Renal pelvis (tissue), 1 donor: ENCODE measurements at regions not wholly inside any gene's neighbourhood (a gene's known extent, or its start where the extent isn't known, plus 50 kb on each side); places are given as distances from the start of the nearest gene placed in this dataset.
A peak's percentile ranks its signal among the peaks of the same experiment; 100 is the strongest.

ENCODE experiments used
- DNase-seq: peaks from one replicate; pipeline ENCODE4 v3.0.0-alpha.2; 2013

- no peak for DNase-seq
Observed at GRCh38 chr15:39451121-39451688, 129.7 kb upstream of the THBS1 start.

DNA sequence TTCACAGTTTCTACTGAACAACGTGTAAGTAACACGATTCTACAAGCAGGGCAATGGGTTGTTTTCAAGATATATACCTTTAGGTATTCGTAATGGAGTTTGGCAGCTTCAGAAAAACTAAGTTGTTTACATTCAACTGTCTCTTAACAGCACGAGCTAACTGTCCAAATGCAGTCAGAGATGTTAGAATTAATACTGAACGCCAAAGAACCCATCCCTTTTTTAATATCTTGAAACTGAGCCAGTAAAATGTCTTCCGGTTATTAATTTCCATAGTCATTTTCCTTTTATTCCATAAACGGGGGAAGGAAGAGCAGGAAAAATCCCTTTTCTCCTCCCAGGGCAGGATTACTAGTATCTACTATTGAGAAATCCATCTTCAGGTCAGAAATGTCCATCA is 129.0 kb upstream of the THBS1 start:
- no peak for DNase-seq

- DNase-seq, result no peak
Observed at GRCh38 chr15:39453620-39454019, 127.3 kb upstream of the THBS1 start.

GRCh38 chr15:39454189-39454986 is 126.5 kb upstream of the THBS1 start:
- no peak for DNase-seq

DNA sequence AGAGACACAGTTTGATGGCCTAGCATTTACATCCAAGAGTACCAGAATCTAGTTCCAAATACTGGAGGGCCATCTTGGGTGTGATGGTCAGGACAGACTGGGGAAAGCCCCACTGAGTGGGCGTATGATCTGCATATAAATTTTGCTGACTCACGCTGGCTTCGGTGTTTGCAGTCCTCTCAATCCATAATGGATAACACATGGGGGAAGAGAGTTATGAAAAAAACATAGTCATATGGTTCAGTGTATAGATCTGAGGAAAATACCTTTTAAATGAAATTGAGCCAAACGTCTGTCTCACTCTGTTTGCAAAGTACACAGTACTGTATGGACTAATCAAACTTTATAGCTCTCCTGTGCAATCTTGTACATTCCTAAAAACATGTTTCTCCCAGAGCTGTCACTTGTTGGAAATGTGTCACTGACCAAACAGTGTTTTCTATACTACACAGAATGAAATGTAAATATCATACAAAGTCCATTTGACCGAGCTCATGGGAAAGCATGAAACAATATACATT is 125.3 kb upstream of the THBS1 start:
- no peak for DNase-seq

DNA sequence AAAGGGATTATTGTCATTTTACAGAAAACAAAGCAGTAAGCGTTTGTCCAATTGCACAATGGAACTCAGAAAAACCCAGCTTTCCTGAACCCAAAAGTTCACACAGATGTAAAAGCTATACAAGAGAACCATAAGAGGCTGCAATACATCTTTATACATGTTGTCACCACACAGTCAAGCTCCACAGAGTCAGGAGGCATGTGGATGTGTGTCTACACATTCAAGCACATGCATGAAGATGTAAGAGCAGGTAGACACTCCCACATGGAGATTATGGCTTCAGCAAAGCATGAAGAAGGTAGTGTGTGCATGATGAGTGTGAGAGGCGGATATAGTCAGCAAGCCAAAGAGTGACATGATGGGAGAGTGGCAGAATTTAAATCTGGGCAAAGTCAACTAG is 124.7 kb upstream of the THBS1 start:
- no peak for DNase-seq

DNA sequence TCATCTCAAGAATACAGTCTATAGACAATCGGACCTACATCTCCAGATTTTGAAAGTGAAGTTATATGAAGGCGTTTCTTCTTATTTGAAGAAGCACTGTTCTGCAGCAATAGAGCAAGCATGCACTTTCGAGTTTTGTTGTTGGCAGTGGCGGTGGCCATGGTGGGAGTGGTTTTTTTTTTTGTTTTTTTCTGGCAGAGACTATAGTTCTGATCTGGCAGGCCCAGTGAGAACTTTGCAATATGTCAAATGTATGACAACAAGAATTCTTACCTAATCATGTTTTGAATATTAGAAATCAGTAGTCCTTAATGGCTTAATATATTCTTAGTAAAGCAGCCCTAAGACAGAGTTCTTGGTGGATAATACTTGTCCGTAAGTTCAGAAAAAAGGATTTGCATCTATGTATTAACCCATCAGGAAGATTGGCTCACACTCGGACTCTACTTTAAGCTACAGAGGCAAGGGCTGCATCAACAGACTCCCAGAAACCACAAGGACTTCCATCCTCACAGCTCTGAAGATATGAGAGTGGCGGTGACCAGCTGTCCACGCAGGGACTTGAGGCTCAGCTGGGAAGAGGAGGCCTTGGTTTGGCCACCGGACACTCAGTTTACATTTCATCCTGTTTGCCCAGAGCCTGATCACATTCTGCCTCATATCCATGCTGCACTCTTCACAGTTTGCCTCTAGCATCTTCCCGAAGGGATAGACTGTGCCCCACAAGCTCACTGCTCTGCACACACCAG is 124.1 kb upstream of the THBS1 start:
- DNase-seq, result no peak

DNA sequence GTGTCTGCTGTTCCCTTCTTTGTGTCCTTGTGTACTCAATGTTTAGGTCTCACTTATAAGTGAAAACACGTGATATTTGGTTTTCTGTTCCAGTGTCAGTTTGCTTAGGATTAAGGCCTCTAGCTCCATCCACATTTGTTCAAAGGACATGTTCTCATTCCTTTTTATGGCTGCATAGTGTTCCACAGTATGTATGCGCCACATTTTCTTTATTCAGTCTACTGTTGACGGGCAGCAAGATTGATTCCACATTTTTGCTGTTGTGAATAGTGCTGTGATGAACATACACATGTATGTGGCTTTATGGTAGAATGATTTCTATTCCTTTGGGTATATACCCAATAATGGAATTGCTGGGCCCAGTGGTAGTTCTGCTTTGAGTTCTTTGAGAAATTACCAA is 122.7 kb upstream of the THBS1 start:
- DNase-seq, result no peak

DNA sequence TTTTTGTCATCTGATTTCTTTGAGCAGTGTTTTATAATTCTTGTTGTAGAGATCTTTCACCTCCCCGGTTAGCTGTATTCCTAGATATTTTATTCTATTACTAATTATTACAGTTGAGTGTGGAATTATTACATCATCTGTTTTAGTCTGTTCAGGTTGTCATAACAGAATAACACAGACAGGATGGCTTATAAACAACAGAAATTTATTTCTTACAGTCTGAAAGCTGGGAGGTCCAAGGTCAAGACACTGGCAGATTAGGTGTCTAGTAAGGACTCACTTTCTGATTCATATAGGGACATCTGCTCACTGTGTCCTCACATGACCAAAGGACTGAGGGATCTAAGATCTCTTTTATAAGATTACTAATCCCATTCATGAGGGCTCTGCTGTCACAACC is 121.3 kb upstream of the THBS1 start:
- DNase-seq, result no peak

DNA sequence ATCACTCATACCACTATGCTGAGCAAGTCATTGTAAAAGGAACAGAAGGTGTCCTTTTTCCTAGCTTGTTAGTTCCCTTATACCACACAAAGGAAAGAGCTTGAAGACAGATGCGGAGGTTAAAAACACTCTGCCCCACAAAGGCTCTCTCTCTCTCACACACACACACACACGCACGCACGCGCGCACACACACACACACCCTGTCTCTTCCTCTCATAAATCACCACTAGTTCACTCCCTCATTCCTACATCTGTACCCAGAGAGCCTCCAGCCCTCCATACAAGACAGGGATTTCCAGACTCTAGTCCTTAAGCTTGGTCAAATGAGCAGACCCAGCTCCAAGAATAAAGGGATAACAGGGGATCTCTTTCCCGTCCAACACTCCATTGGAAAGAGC is 120.1 kb upstream of the THBS1 start:
- DNase-seq, result no peak

DNA sequence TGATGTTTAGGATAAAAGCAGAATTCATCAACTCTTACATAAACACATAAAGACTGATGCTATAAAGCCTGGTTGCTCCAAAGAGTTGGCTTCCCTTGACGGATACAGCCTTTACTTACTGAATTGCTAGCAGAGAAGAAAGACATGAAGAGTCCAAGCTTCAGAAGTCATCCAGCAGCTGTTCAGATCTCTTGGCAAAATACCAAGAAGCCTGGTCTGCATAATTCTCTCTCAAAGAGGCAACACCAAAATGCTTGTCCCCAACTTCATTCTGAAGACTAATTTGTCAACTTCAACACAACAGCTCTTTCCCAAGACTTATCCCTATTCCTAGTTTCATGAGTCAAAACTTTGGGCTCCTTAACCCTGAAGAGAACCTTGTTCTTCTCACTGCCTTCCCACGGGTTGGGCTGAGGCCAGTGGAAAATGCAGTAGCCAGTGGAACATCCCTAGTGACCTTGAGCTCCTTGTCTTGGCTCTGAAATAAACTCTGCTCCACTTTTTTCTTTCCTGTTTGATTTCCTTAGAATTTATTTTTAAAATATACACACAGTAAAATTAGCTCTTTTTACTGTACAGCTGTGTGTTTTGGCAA is 119.2 kb upstream of the THBS1 start:
- no peak for DNase-seq

- no peak for DNase-seq
Observed at GRCh38 chr15:39462691-39463090, 118.2 kb upstream of the THBS1 start.

DNA sequence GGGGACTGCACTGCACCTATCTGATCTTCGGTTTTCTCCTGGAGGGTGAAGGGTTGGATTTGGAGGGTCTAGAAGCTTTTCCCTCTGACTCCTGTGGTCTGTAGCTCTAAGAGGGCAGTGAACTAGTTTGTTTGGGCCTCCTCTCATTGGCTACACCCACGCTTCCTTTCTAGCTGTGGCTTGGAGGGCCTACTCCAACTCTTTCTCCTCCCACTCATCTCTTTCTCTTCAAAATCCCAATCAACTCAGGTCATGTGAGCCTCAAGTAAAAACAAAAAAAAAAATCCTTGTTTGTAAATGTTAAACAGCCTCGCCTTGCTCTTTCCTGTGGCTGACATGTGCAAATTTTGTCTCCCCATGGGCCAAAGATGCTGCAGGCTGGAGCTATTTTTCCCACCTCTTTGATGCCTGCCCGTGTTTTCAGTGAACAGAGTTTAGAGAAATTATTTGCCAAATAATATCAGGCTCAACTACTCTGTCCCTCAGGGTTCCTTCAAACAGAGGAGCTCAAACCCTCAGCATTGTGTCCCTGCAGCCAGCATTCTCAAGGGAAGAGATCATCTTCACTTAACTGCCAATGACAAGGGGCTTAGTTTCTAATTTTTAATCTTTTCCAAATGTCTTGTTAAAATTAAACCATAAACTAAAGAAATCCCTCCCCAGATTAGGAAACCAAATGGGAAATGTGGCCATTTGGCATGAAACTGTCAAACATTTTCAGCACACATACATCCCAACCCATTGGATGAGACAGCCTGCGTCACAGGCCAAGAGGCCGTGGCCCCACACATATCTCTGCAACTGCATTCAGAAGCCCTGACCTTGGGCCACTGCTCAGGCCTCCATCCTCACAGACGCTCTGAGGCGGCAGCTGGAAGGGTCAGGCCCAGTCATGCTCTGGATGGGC is 114.8 kb upstream of the THBS1 start:
- DNase-seq, result no peak

- DNase-seq, result no peak
Observed at GRCh38 chr15:39466750-39467105, 114.2 kb upstream of the THBS1 start.

GRCh38 chr15:39468331-39468730 is 112.5 kb upstream of the THBS1 start:
- DNase-seq, result no peak

DNA sequence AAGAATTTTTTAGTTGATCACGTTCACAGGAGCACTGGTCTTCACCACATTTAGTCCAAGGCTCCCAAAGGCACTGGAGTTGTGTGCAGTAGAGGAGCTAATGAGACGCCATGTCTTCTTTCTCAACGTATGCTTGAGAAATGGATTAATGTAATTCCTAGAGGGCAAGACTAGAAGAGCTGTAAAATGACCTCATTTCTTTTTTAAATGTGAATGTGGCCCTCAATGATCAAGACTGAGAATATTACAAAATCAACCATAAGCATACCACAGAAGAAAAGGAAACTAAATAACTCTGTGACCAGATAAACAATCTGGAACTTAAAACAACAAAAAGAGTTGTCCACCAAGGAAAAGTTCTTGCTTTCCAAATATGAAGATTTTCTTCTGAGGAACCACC is 112.1 kb upstream of the THBS1 start:
- no peak for DNase-seq

DNA sequence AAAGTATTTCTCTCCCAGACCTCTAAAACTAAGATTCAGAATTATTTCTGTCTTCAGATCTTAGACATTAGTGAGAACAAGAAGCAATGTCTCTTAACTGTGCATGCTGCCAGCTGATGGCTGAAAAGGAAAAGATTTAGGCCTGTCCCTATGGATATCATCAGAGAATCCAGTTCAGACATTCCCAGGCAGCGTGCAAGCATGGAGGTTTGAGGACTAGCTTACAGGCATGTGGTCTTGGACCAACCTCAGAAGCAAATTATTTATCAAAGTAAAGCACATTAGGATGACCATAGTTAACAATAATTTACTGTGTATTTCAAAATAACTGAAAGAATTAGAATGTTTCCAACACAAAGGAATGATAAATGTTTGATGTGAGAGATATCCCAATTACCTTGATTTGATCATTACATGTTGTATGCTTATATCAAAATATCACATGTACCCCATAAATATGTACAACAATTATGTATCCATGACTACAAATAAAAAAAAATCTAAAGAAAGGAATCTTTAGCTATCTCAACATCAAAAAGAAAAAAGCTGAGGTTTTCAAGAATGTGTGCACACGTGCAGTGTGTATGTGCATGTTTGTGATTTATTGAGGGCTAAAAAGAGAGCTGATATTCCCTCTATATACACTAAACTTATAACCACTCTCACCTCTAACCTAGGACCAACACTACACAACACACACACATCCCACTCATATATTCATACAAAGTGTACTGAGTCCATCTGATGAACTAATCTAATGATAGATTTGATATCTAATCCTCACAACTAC is 108.9 kb upstream of the THBS1 start:
- no peak for DNase-seq

DNA sequence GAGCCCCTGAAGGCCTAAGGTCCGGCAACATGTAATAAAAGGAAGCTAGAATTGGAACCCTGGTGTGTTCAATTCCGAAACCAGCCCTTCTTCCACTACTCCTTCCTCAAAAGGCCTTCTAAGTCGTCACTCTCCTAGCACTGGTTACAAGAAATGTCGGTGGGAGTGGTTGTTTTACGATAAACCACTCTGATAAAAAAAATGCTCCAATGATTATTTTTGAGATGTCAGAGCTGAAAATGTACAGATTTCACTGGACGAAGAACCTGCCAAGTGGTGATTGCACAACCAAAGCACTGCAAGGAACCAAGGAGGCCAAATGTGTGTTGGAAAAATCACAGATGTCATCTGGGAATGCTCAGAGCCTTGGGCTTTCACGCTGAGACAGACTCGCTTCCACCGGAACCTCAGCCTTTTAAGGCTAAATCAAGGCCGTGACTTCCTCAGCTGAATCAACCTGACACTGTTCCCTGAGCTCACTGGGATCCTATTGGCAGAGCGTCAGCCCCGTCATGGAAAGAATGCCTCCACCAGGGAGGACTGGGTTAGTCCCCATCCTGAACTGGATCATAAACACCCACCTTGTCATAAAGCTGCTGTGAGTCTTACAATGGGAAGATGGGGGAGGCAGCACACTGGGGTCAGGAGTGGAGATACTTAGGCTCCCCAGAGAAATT is 108.1 kb upstream of the THBS1 start:
- peak; percentile 91 for DNase-seq

DNA sequence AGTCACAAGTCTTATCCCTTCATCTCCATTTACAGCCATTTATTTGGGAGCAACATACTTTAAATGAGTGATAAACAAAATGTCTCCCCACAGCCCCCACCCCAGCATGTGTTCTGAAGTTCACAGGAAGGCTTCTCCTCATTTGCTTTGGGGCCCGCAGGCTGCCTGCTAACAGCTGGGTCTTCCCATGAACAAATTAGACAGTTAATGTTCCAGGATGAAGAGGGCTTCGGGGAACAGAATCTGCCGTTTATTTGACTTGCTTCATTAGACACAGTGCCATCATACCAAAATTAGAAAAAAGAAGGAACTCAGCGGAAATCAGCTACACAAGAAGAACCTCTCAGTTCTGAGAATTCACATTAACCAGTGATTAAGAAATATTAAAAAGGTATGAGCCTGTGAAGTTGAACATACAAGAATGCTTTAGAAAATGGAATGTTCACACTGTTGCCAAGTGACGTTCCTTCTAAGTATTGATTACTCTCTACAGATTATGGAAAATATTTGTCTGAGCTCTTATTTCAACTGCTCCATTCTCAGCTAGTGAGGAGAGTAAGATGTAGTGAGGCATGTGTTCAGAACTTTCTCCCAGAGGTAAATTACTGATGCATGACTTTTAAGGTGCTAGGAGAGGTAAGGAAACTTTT is 107.5 kb upstream of the THBS1 start:
- no peak for DNase-seq

DNA sequence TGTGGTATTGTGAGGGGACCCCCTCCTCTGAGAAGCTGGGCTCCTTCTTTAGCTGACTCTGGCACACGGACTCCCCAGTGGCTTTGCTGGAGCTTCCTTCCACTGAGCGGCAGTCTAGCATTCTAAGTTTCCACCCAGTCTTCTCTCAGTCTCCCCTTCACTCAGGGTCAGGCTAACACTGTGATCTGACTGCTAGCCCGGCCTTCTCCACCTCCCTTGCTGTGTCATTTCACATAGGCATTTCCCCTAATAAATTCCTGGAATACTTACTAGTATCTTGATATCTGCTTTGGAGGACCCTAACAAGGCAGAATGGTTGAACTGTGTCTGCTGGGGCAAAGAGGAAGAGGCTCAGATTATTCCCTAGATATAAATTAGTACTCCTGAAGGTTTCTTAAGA is 106.2 kb upstream of the THBS1 start:
- DNase-seq, result no peak
